ENCODE measurements at regions not wholly inside any gene's neighbourhood (a gene's known extent, or its start where the extent isn't known, plus 50 kb on each side); places are given as distances from the start of the nearest gene placed in this dataset.
A peak's percentile ranks its signal among the peaks of the same experiment; 100 is the strongest.

- no peak for ATAC-seq
- no peaks in the 10 kb centered on the region for H3K79me2 ChIP-seq (ENCODE audit: insufficient read depth, low read length)
- POLR2A ChIA-PET, result no interaction called here
- no peak for DNase-seq (ENCODE audit: low spot score)
- 52% methylated on average over 3 of the region's 3 CpGs for WGBS (ENCODE audit: low lambda C conversion rate)
- H3K4me3 ChIP-seq (replicated peaks in 1 of 3; ENCODE audit: insufficient read depth in 1 of 3, low read depth in 2 of 3, low read length in 3 of 3), result no peak overlapping the region
- no TSS peak for BruUV-seq (replicated peaks)
- H4K20me1 ChIP-seq (ENCODE audit: insufficient read depth, low read length), result no peaks in the 10 kb centered on the region
- H3K4me1 ChIP-seq (ENCODE audit: insufficient read depth, low read length), result peaks cover 11% of the 10 kb centered on the region
- H3K27ac ChIP-seq (ENCODE audit: extremely low read length, insufficient read depth, low read length), result no peak overlapping the region
- H3K4me2 ChIP-seq (ENCODE audit: low read depth, low read length), result 0 out of 2 replicates have a peak overlapping the region, but pooled peaks have one; percentile 6
- peaks cover 24% of the 10 kb centered on the region for H3K9me3 ChIP-seq (ENCODE audit: low read length)
- FAIRE-seq, result no peak
- in situ Hi-C loops (cut with HindIII; ENCODE audit: extremely low pct_ligation_motif_present, low pct_unique_long_range_greater_than_20kb) (no loop called here), intact Hi-C loops (cut with micrococcal nuclease; ENCODE audit: unreplicated experiment) (loop anchor here (10.0 kb wide), 1 partner anchor 583 kb away; no protein-coding TSS in a partner anchor)
- CTCF ChIA-PET (ENCODE audit: low intra/inter-chr PET ratio, low total read pairs), result no interaction called here
- H3K27me3 ChIP-seq (ENCODE audit: control insufficient read depth in 1 of 2, insufficient read depth in 2 of 2, low read length in 2 of 2), result no peaks in the 10 kb centered on the region
- H3K9ac ChIP-seq (ENCODE audit: insufficient read depth, low read depth, low read length), result no peak overlapping the region
- H3K36me3 ChIP-seq (replicated peaks in 1 of 2; ENCODE audit: control insufficient read depth in 1 of 2, insufficient read depth in 2 of 2, low read length in 2 of 2), result no peaks in the 10 kb centered on the region
- H2AFZ ChIP-seq (ENCODE audit: low read length), result no peak overlapping the region
- TF ChIP-seq MIXL1 (CRISPR knock-in tag; IDR thresholded peaks at IDR 0.05) (no peak), ZNF296 (CRISPR knock-in tag; conservative IDR thresholded peaks at IDR 0.05) (no peak), ZEB1 (IDR thresholded peaks at IDR 0.05; ENCODE audit: insufficient replicate concordance, low read depth) (no peak), ZNF292 (CRISPR knock-in tag; IDR thresholded peaks at IDR 0.05; ENCODE audit: borderline replicate concordance, low read depth) (no peak), ZNF556 (CRISPR knock-in tag; IDR thresholded peaks at IDR 0.05; ENCODE audit: borderline replicate concordance) (no peak), PATZ1 (CRISPR knock-in tag; IDR thresholded peaks at IDR 0.05) (no peak), HDAC6 (IDR thresholded peaks at IDR 0.05; ENCODE audit: low read depth, low read length) (no peak), CENPT (CRISPR knock-in tag; IDR thresholded peaks at IDR 0.05; ENCODE audit: low read depth) (no peak), POLR2AphosphoS2 (IDR thresholded peaks at IDR 0.05; ENCODE audit: low read depth, low read length) (no peak), ZNF644 (CRISPR knock-in tag; IDR thresholded peaks at IDR 0.05; ENCODE audit: low read depth) (no peak), MAX (IDR thresholded peaks at IDR 0.05) (no peak), PRDM4 (CRISPR knock-in tag; IDR thresholded peaks at IDR 0.05; ENCODE audit: borderline replicate concordance) (no peak), ZNF558 (CRISPR knock-in tag; IDR thresholded peaks at IDR 0.05; ENCODE audit: borderline replicate concordance) (no peak), ETV5 (CRISPR knock-in tag; IDR thresholded peaks at IDR 0.05; ENCODE audit: borderline replicate concordance) (no peak), ATM (IDR thresholded peaks at IDR 0.05; ENCODE audit: borderline replicate concordance) (no peak), RBM39 (IDR thresholded peaks at IDR 0.05; ENCODE audit: low read depth, low read length, poor library complexity, severe bottlenecking) (no peak)
Observed at GRCh38 chr7:16951483-16952080, 69.8 kb upstream of the AGR3 start.

Measured in HepG2 (cell line).